LNCaP clone FGC (cell line): ENCODE measurements at regions not wholly inside any gene's neighbourhood (a gene's known extent, or its start where the extent isn't known, plus 50 kb on each side); places are given as distances from the start of the nearest gene placed in this dataset.

Experiments
- DNase-seq: peaks from one replicate; pipeline ENCODE4 v3.0.0-alpha.2; 2011; ENCODE audit warnings: low read depth
- H3K4me3 ChIP-seq: 2 replicates; pipeline ENCODE4 v1.5.1; 2011; ENCODE audit warnings: mild to moderate bottlenecking, low read depth, low read length, control low read depth
- CTCF ChIP-seq: IDR thresholded peaks from 2 replicates; pipeline ENCODE4 v1.5.1; 2012; ENCODE audit warnings: mild to moderate bottlenecking; ENCODE audit not compliant: control insufficient read depth, insufficient read depth; ENCODE audit errors: extremely low read depth

GRCh38 chr17:34847938-34848337, 113.3 kb downstream of the CCT6B start:
- DNase-seq, result no peak
- no peak for TF ChIP-seq CTCF
- H3K4me3 ChIP-seq, result no peak overlapping the region

- no peak overlapping the region for H3K4me3 ChIP-seq
- no peak for TF ChIP-seq CTCF
- DNase-seq, result no peak
Observed at GRCh38 chr17:34845296-34845695, 116.0 kb downstream of the CCT6B start.

- no peak for DNase-seq
- TF ChIP-seq CTCF, result no peak
- no peak overlapping the region for H3K4me3 ChIP-seq
Observed at GRCh38 chr17:34843682-34844081, 117.6 kb downstream of the CCT6B start.

GRCh38 chr17:34842235-34842634, 119.0 kb downstream of the CCT6B start:
- no peak for TF ChIP-seq CTCF
- no peak for DNase-seq
- H3K4me3 ChIP-seq, result no peak overlapping the region

GRCh38 chr17:34841467-34841866, 119.8 kb downstream of the CCT6B start:
- no peak for TF ChIP-seq CTCF

DNA sequence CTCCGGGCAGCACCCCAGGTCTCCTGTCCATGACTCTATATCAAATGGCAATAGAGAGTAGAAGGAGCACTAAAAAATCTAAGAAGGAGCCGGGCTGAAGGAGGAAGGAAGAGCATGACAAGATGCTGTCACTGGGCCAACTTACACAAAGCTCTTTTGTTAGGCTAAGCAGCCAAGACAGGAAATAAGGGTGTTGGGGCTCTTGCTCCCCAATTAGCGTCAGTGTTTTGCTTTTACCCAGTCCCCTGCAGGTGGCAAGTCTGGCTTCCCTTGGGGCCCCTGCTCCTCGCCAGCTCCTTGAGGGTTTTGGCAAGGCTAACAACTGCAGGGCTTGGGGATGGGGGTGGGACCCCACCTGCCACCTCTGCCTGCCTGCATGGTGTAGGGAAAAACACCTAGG, 120.5 kb downstream of the CCT6B start:
- TF ChIP-seq CTCF, result no peak
- H3K4me3 ChIP-seq, result no peak overlapping the region
- no peak for DNase-seq

More at GRCh38 chr17:34841467-34841866, 119.8 kb downstream of the CCT6B start:
- DNase-seq, result no peak
- no peak overlapping the region for H3K4me3 ChIP-seq

- no peak overlapping the region for H3K4me3 ChIP-seq
- no peak for DNase-seq
- no peak for TF ChIP-seq CTCF
Observed at GRCh38 chr17:34837876-34838478, 123.3 kb downstream of the CCT6B start.
